Kidney (tissue), 13 donors: ENCODE measurements at regions not wholly inside any gene's neighbourhood (a gene's known extent, or its start where the extent isn't known, plus 50 kb on each side); places are given as distances from the start of the nearest gene placed in this dataset.

Source experiments
- DNase-seq, 5 donors: peaks; one replicate each; pipeline ENCODE4 v3.0.0-alpha.2; 2013 to 2020
- FAIRE-seq: peaks from 2 replicates; lab custom pipeline; 2012; peaks lifted over from hg19 to GRCh38; lab: Jason Lieb, UNC
- H3K27ac ChIP-seq, 2 donors: one replicate each; pipeline ENCODE4 v1.7.0; 2013; ENCODE audit warnings: low read depth in 2 of 2, low read length in 2 of 2, inconsistent platforms in 1 of 2
- H3K27me3 ChIP-seq: one replicate; pipeline ENCODE4 v1.7.1; 2013; ENCODE audit warnings: low read length, inconsistent platforms; ENCODE audit not compliant: control insufficient read depth, insufficient read depth
- H3K36me3 ChIP-seq, 3 donors: one replicate each; pipeline versions ENCODE4 v1.7.0 to v1.7.1; 2013; ENCODE audit warnings: low read length in 3 of 3, control low read depth in 1 of 3, inconsistent platforms in 1 of 3; ENCODE audit not compliant: insufficient read depth in 3 of 3, control insufficient read depth in 2 of 3
- H3K4me1 ChIP-seq, 3 donors: one replicate each; pipeline versions ENCODE4 v1.7.0 to v1.7.1; 2013; ENCODE audit warnings: low read length in 3 of 3, inconsistent platforms in 1 of 3, low read depth in 1 of 3; ENCODE audit not compliant: control insufficient read depth in 2 of 3, insufficient read depth in 2 of 3
- H3K4me3 ChIP-seq, 3 donors: one replicate each; pipeline versions ENCODE4 v1.7.0 to v1.8.1; 2013; ENCODE audit warnings: low read length in 3 of 3, control low read depth in 1 of 3, inconsistent platforms in 1 of 3
- H3K9ac ChIP-seq, 3 donors: one replicate each; pipeline versions ENCODE4 v1.7.0 to v1.7.1; 2013; ENCODE audit warnings: low read length in 3 of 3, control low read depth in 1 of 3, inconsistent platforms in 1 of 3
- H3K9me3 ChIP-seq, 3 donors: one replicate each; pipeline versions ENCODE4 v1.7.0 to v1.7.1; 2013; ENCODE audit warnings: low read length in 3 of 3, control low read depth in 1 of 3, inconsistent platforms in 1 of 3; ENCODE audit not compliant: control insufficient read depth in 2 of 3, insufficient read depth in 1 of 3
- intact Hi-C: fragments of 100-400 bp; cut with DNase I; formaldehyde crosslinking; loops from one replicate; pipeline ENCODE4 v1.11.1; 2022
- TF ChIP-seq, protein P1 (sequence below): IDR thresholded peaks from 3 replicates; pipeline ENCODE4 v1.5.1; 2012; ENCODE audit warnings: mild to moderate bottlenecking, moderate library complexity, borderline replicate concordance; ENCODE audit not compliant: insufficient read depth; ENCODE audit errors: extremely low read depth
- donor health status: control.
- donor health status: control.
- donor health status: control.
- donor health status: control.
- donor health status: control.
- donor health status: DM: yes; HTN: yes; CAD: no.
- donor health status: Normal renal cell carcinoma (clear cell type).

- no peaks in the 10 kb centered on the region for H3K27me3 ChIP-seq
- intact Hi-C loops, result no loop called here
- TF ChIP-seq, protein P1, sequence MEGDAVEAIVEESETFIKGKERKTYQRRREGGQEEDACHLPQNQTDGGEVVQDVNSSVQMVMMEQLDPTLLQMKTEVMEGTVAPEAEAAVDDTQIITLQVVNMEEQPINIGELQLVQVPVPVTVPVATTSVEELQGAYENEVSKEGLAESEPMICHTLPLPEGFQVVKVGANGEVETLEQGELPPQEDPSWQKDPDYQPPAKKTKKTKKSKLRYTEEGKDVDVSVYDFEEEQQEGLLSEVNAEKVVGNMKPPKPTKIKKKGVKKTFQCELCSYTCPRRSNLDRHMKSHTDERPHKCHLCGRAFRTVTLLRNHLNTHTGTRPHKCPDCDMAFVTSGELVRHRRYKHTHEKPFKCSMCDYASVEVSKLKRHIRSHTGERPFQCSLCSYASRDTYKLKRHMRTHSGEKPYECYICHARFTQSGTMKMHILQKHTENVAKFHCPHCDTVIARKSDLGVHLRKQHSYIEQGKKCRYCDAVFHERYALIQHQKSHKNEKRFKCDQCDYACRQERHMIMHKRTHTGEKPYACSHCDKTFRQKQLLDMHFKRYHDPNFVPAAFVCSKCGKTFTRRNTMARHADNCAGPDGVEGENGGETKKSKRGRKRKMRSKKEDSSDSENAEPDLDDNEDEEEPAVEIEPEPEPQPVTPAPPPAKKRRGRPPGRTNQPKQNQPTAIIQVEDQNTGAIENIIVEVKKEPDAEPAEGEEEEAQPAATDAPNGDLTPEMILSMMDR, result no peak
- no peaks in the 10 kb centered on the region for H3K36me3 ChIP-seq
- H3K4me1 ChIP-seq, result no peaks in the 10 kb centered on the region
- no peaks in the 10 kb centered on the region for H3K9me3 ChIP-seq
- DNase-seq (no peak), FAIRE-seq (no peak)
- H3K4me3 ChIP-seq, result no peak overlapping the region
- H3K9ac ChIP-seq, result no peak overlapping the region
- no peak overlapping the region for H3K27ac ChIP-seq
Observed at GRCh38 chr5:117245130-117245529, 670.5 kb upstream of the SEMA6A start.

DNA sequence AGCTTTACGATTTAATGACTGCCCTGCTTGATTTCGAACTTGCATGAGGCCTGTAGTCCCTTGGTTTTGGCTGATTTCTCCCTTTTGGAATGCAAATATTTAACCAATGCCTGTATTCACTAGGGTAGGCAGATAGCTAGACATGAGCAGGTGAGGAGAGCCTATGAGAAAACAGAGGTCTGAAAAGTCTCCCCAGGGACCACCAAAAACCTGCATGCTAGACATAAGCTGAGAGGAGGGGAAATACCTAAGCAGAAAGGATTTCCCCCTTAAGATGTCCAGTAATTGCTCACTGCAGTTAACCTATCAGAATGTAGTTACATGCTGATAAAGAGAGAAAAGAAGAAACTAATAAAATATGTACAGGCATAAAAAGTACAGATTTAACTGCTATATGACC, 667.4 kb upstream of the SEMA6A start:
- DNase-seq, result no peak
- H3K27me3 ChIP-seq, result no peaks in the 10 kb centered on the region
- intact Hi-C loops, result no loop called here
- H3K9me3 ChIP-seq, result no peaks in the 10 kb centered on the region
- H3K4me1 ChIP-seq, result no peaks in the 10 kb centered on the region
- no peak overlapping the region for H3K4me3 ChIP-seq
- H3K27ac ChIP-seq, result no peak overlapping the region
- no peaks in the 10 kb centered on the region for H3K36me3 ChIP-seq
- no peak for FAIRE-seq
- H3K9ac ChIP-seq, result no peak overlapping the region
- TF ChIP-seq, protein P1, result no peak

- Histone ChIP-seq H3K4me3 (no peak overlapping the region), H3K9me3 (no peaks in the 10 kb centered on the region), H3K4me1 (no peaks in the 10 kb centered on the region), H3K9ac (no peak overlapping the region), H3K36me3 (no peaks in the 10 kb centered on the region), H3K27me3 (no peaks in the 10 kb centered on the region), H3K27ac (no peak overlapping the region)
- no peak for DNase-seq
- intact Hi-C loops, result no loop called here
- no peak for FAIRE-seq
- TF ChIP-seq, protein P1, result no peak
Observed at GRCh38 chr5:117236941-117237340, 662.3 kb upstream of the SEMA6A start.

- Histone ChIP-seq H3K9me3 (no peaks in the 10 kb centered on the region), H3K36me3 (no peaks in the 10 kb centered on the region), H3K27me3 (no peaks in the 10 kb centered on the region), H3K4me3 (no peak overlapping the region), H3K27ac (no peak overlapping the region), H3K4me1 (no peaks in the 10 kb centered on the region), H3K9ac (no peak overlapping the region)
- TF ChIP-seq, protein P1, result no peak
- DNase-seq (peak in 2 of 5 donors; percentile 12 to 14), FAIRE-seq (no peak)
- intact Hi-C loops, result no loop called here
Observed at GRCh38 chr5:117235786-117236185, 661.2 kb upstream of the SEMA6A start.
